HCT116 (cell line): ENCODE measurements at regions not wholly inside any gene's neighbourhood (a gene's known extent, or its start where the extent isn't known, plus 50 kb on each side); places are given as distances from the start of the nearest gene placed in this dataset.

Experiments
- ATAC-seq: fragments of 200-7000 bp; cut with Tn5 transposase; 2 replicates; pipeline ENCODE4 v1.9.1; 2020; ENCODE audit warnings: mild to moderate bottlenecking, moderate library complexity
- BruUV-seq: library from RNA; stranded (reverse); fragments of 400-500 nt; replicated peaks from 2 replicates; lab custom pipeline; 2021; lab: Mats Ljungman, UMichigan
- CTCF ChIA-PET: fragments of 300-600 bp; sonication (Branson Sonifier 250); formaldehyde crosslinking; loops from one replicate; lab custom pipeline; 2021; ENCODE audit warnings: antibody characterized with exemption; lab: Charles Lee
- POLR2A ChIA-PET: fragments of 300-600, 350-600 bp; sonication (Branson Sonifier 250); formaldehyde crosslinking; loops from one replicate; lab custom pipeline; 2021; ENCODE audit warnings: antibody characterized with exemption; lab: Charles Lee
- RAD21 ChIA-PET, 2 experiments: fragments of 300-600 bp; sonication (Branson Sonifier 250); formaldehyde crosslinking; loops; one replicate each; lab custom pipeline; 2023; ENCODE audit warnings: low total read pairs in 2 of 2; ENCODE audit not compliant: uncharacterized antibody in 2 of 2, unreplicated experiment in 2 of 2, low non-redundant PET in 1 of 2; lab: Charles Lee
- DNase-seq: peaks from one replicate; pipeline ENCODE4 v3.0.0-alpha.2; 2010; ENCODE audit warnings: low read depth, low spot score
- H2AFZ ChIP-seq: fragments of 200-600 bp; shearing (Covaris generic), sonication (generic); 2 replicates; pipeline ENCODE4 v1.6.1; 2017; ENCODE audit warnings: low read depth, mixed run types, mixed read lengths, antibody characterized with exemption, low read length; ENCODE audit not compliant: poor library complexity, severe bottlenecking
- H3K27ac ChIP-seq: 2 replicates; pipeline ENCODE4 v1.5.1; 2012; ENCODE audit warnings: low read depth, low read length
- H3K27me3 ChIP-seq: fragments of 200-600 bp; sonication (generic); 2 replicates; pipeline ENCODE4 v1.6.1; 2016; ENCODE audit warnings: mixed run types, low read length, mixed read lengths; ENCODE audit not compliant: insufficient read depth
- H3K36me3 ChIP-seq, 2 experiments: fragments of 200-500 bp in 1 of 2; fragments of 200-600 bp in 1 of 2; sonication (Bioruptor generic) in 1 of 2; sonication (generic) in 1 of 2; 2 replicates each; pipeline versions ENCODE4 v1.5.1 to v1.6.1; 2014 to 2016; ENCODE audit warnings: low read length in 2 of 2, inconsistent platforms in 1 of 2, mixed read lengths in 1 of 2, mixed run types in 1 of 2; ENCODE audit not compliant: insufficient read depth in 2 of 2, control insufficient read depth in 1 of 2
- H3K4me1 ChIP-seq, 2 experiments: fragments of 200-600 bp in 1 of 2; sonication (generic) in 1 of 2; 2 replicates each; pipeline versions ENCODE4 v1.5.1 to v1.6.1; 2012 to 2017; ENCODE audit warnings: low read length in 2 of 2, inconsistent platforms in 1 of 2, mild to moderate bottlenecking in 1 of 2, mixed read lengths in 1 of 2, mixed run types in 1 of 2, moderate library complexity in 1 of 2; ENCODE audit not compliant: insufficient read depth in 2 of 2, control insufficient read depth in 1 of 2
- H3K4me2 ChIP-seq: fragments of 200-600 bp; sonication (generic); 2 replicates; pipeline ENCODE4 v1.6.1; 2017; ENCODE audit warnings: mixed run types, low read length, mixed read lengths
- H3K4me3 ChIP-seq, 2 experiments: fragments of 200-600 bp in 1 of 2; sonication (generic) in 1 of 2; replicated peaks in 1 of 2; 2 replicates each; pipeline ENCODE4 v1.5.1; 2011 to 2016; ENCODE audit warnings: low read length in 2 of 2, control low read depth in 1 of 2, low read depth in 1 of 2, mild to moderate bottlenecking in 1 of 2, mixed read lengths in 1 of 2, mixed run types in 1 of 2
- H3K79me2 ChIP-seq: fragments of 200-600 bp; sonication (generic); 2 replicates; pipeline ENCODE4 v1.6.1; 2017; ENCODE audit warnings: mild to moderate bottlenecking, mixed run types, low read length, moderate library complexity, mixed read lengths; ENCODE audit not compliant: insufficient read depth
- H3K9ac ChIP-seq: fragments of 200-600 bp; sonication (generic); 2 replicates; pipeline ENCODE4 v1.6.1; 2016; ENCODE audit warnings: low read length, mixed read lengths
- H3K9me2 ChIP-seq: fragments of 200-600 bp; sonication (generic), shearing (Covaris generic); 2 replicates; pipeline ENCODE4 v1.6.1; 2017; ENCODE audit warnings: mixed run types, mild to moderate bottlenecking, moderate library complexity; ENCODE audit not compliant: insufficient read depth
- H3K9me3 ChIP-seq, 2 experiments: fragments of 200-500 bp in 1 of 2; fragments of 200-600 bp in 1 of 2; sonication (Bioruptor generic) in 1 of 2; sonication (generic) in 1 of 2; 2 replicates each; pipeline ENCODE4 v1.6.1; 2014 to 2017; ENCODE audit warnings: low read length in 2 of 2, mixed read lengths in 2 of 2, inconsistent platforms in 1 of 2, low read depth in 1 of 2, mild to moderate bottlenecking in 1 of 2, mixed run types in 1 of 2, moderate library complexity in 1 of 2; ENCODE audit not compliant: control insufficient read depth in 1 of 2, insufficient read depth in 1 of 2
- H4K20me1 ChIP-seq: fragments of 200-600 bp; sonication (generic), shearing (Covaris generic); 2 replicates; pipeline ENCODE4 v1.6.1; 2017; ENCODE audit warnings: mixed run types, mild to moderate bottlenecking, moderate library complexity; ENCODE audit not compliant: insufficient read depth
- ATF3 ChIP-seq: IDR thresholded peaks from 2 replicates; pipeline ENCODE4 v1.6.1; 2012
- CTCF ChIP-seq, 3 experiments: fragments of 200-600 bp in 1 of 3; sonication (generic) in 1 of 3; IDR thresholded peaks in 2 of 3; conservative IDR thresholded peaks in 1 of 3; 2 replicates each; pipeline ENCODE4 v1.5.1; 2012 to 2017; ENCODE audit warnings: low read depth in 2 of 3, low read length in 2 of 3, antibody characterized with exemption in 1 of 3, borderline replicate concordance in 1 of 3, control low read depth in 1 of 3, mild to moderate bottlenecking in 1 of 3, mixed read lengths in 1 of 3, mixed run types in 1 of 3, moderate library complexity in 1 of 3; ENCODE audit not compliant: insufficient read depth in 1 of 3
- EGR1 ChIP-seq: IDR thresholded peaks from 2 replicates; pipeline ENCODE4 v1.6.1; 2012; ENCODE audit warnings: low read depth
- EZH2 ChIP-seq: fragments of 200-600 bp; sonication (generic); IDR thresholded peaks from 2 replicates; pipeline ENCODE4 v1.6.1; 2017; ENCODE audit warnings: antibody characterized with exemption, mixed run types
- EZH2phosphoT487 ChIP-seq: fragments of 200-600 bp; IDR thresholded peaks from 2 replicates; pipeline ENCODE4 v1.6.1; 2018; ENCODE audit warnings: antibody characterized with exemption, borderline replicate concordance
- FOSL1 ChIP-seq: IDR thresholded peaks from 2 replicates; pipeline ENCODE4 v1.6.1; 2012; ENCODE audit warnings: low read depth
- POLR2AphosphoS5 ChIP-seq: IDR thresholded peaks from 2 replicates; pipeline ENCODE4 v1.6.1; 2011; ENCODE audit warnings: mild to moderate bottlenecking, low read depth, low read length, moderate library complexity
- RAD21 ChIP-seq: IDR thresholded peaks from 2 replicates; pipeline ENCODE4 v1.6.1; 2012; ENCODE audit warnings: low read depth, mild to moderate bottlenecking
- REST ChIP-seq: IDR thresholded peaks from 2 replicates; pipeline ENCODE4 v1.6.1; 2012; ENCODE audit warnings: low read depth
- SP1 ChIP-seq: IDR thresholded peaks from 2 replicates; pipeline ENCODE4 v1.6.1; 2012; ENCODE audit warnings: low read depth
- ZFX ChIP-seq: fragments of 450-650 bp; IDR thresholded peaks from 2 replicates; pipeline ENCODE4 v1.6.1; 2017
- intact Hi-C: fragments of 100-400 bp; cut with micrococcal nuclease; formaldehyde crosslinking; loops from 2 replicates; pipeline ENCODE4 v1.10.0; 2022

- TF ChIP-seq POLR2AphosphoS5 (no peak), SP1 (no peak), FOSL1 (no peak), CTCF (IDR thresholded peaks at IDR 0.05 in 2 of 3, conservative IDR thresholded peaks at IDR 0.05 in 1 of 3; ENCODE audit: borderline replicate concordance in 1 of 3, insufficient read depth in 1 of 3, low read depth in 2 of 3, low read length in 2 of 3) (no peak), ATF3 (no peak)
- no TSS peak for BruUV-seq
- H3K4me3 ChIP-seq: no peak overlapping the region
- no peaks in the 10 kb centered on the region for H3K9me2 ChIP-seq
- CTCF ChIA-PET: no interaction called here
- H4K20me1 ChIP-seq: no peaks in the 10 kb centered on the region
- POLR2A ChIA-PET: no interaction called here
- H3K4me2 ChIP-seq: no peak overlapping the region
- H3K36me3 ChIP-seq: no peaks in the 10 kb centered on the region
- intact Hi-C loops: no loop called here
- peaks cover 0 to 18% of the 10 kb centered on the region in 2 experiments; a peak in 2 of 4 replicates for H3K4me1 ChIP-seq
- H3K79me2 ChIP-seq: no peaks in the 10 kb centered on the region
- no peak for ATAC-seq
- H3K9me3 ChIP-seq: no peaks in the 10 kb centered on the region
- no peak for DNase-seq
- H2AFZ ChIP-seq: no peak overlapping the region
- H3K9ac ChIP-seq: no peak overlapping the region
- H3K27me3 ChIP-seq: no peaks in the 10 kb centered on the region
- no peak overlapping the region for H3K27ac ChIP-seq
- RAD21 ChIA-PET: no interaction called here
Observed at GRCh38 chrX:15943391-15943790, 88.8 kb upstream of the AP1S2 start.

- DNase-seq: no peak
- RAD21 ChIA-PET: no interaction called here
- Histone ChIP-seq H3K27ac (no peak overlapping the region), H4K20me1 (no peaks in the 10 kb centered on the region), H3K27me3 (no peaks in the 10 kb centered on the region), H2AFZ (no peak overlapping the region), H3K9ac (no peak overlapping the region), H3K4me2 (no peak overlapping the region), H3K36me3 (no peaks in the 10 kb centered on the region), H3K4me3 (no peak overlapping the region), H3K4me1 (peaks cover 0 to 7% of the 10 kb centered on the region in 2 experiments; a peak in 2 of 4 replicates), H3K79me2 (no peaks in the 10 kb centered on the region), H3K9me3 (no peaks in the 10 kb centered on the region), H3K9me2 (no peaks in the 10 kb centered on the region)
- CTCF ChIA-PET: no interaction called here
- no peak for ATAC-seq
- POLR2A ChIA-PET: no interaction called here
- no TSS peak for BruUV-seq
- intact Hi-C loops: no loop called here
- TF ChIP-seq EZH2 (no peak), ATF3 (no peak), RAD21 (no peak), CTCF (IDR thresholded peaks at IDR 0.05 in 2 of 3, conservative IDR thresholded peaks at IDR 0.05 in 1 of 3; ENCODE audit: borderline replicate concordance in 1 of 3, insufficient read depth in 1 of 3, low read depth in 2 of 3, low read length in 2 of 3) (no peak), ZFX (no peak), REST (no peak), EZH2phosphoT487 (no peak), EGR1 (no peak)
Observed at GRCh38 chrX:15942307-15942706, 87.7 kb upstream of the AP1S2 start.
